ENCODE measurements at regions not wholly inside any gene's neighbourhood (a gene's known extent, or its start where the extent isn't known, plus 50 kb on each side); places are given as distances from the start of the nearest gene placed in this dataset.
A peak's percentile ranks its signal among the peaks of the same experiment; 100 is the strongest.

DNA sequence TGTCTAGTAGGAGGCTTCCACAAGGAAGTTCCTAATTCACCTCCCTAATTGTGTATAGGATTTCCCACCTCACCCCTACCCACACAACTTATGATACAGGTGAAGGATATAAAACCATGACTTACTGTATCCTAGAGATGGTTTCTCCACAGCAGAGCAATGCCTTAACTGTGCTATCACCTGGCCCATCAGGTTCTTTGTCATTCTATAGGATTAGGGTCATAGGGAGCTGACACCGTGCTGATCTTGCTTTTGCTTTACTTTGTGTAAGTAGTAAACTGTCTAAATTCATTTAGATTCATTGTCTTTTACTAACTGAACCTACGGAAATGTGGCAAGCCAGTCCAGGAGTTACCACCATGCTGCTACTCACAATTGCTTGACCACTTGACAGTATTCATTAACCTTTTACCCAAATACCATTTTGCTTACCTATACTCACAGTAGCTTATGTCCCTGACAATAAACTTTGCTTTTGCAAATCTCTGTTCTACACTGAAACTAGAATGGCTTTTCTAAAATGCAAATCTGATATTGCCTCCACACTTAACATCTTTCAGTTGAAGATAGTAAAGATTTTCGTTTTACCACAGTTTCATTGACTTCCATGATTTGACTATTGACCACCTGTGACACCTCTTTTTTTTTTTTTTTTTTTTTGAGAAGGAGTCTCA, 147.6 kb downstream of the IFI44 start:
- DNase-seq = no peak

DNA sequence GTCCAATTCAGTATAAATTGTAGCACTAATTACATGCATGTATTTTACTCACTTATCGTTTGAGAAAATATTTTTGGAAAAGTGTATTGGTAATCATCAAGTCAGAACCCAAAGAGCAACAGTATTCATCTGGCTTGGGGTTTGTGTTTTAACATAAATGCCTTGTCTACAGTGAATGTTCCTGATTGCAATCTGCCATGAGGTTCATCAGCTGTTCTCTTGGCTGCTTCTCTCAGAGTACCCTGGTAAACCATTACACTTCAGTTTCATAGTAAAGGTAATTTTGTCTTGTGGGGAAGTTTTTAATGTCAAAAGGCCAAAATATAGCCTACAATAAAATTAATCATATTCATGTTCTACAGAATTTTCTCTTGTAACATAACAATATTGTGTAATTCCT, 150.3 kb downstream of the IFI44 start:
- DNase-seq = no peak

DNA sequence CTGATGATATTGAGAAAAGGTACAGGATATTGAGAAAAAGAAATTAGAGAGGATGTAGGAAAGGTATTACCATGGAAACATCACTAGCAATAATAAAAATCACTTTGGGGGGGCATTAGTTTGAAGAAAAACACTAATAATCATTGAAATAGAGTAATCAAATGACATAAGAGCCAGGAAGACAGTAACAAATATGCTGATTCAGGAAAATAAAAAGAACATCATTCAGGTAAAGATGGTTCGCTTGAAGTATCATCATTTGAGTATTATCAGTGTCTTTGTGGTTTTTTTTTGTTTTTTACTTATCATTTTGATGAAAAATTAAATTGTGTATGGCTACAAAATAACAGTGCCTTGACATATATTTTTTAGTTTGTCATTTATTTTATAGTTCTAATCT, 164.5 kb downstream of the IFI44 start:
- DNase-seq = no peak

DNA sequence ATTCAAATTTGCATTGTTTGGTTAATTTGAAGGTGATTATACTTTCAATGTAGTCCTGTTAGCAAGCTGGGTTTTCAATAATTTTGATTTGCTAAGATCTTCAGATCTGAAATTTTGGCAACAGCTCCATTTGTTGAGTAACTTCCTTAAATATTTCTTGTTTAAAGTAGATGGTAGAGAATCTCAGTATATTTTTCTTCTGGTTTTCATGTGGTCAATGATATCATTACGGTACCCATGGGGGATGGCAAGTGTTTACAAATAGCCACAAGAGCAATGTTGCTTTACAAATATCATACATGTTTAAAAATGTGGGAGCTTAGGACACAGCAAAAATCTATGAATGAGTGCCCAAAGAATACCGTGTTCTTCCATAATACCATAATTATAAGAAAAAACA, 175.9 kb downstream of the IFI44 start:
- DNase-seq = no peak

DNA sequence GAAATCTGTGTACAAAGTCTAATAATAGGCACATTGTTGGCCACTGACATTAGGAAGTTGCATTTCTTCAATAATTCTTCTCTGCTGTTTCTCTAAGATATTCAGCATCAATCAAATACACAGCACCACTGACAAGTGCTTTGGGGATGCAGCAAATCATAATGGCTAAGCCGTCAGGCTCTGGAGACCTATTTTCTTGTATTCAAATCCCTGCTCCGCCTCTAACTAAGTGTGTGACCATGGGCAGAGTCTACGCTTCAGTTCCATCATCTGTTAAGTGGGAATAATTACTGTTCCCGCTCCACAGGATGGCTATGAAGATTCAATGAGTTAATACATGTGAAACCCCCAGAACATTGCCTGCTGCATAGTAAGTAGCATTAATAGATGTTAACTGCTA, 176.9 kb downstream of the ADGRL4 start:
- no peak for DNase-seq

DNA sequence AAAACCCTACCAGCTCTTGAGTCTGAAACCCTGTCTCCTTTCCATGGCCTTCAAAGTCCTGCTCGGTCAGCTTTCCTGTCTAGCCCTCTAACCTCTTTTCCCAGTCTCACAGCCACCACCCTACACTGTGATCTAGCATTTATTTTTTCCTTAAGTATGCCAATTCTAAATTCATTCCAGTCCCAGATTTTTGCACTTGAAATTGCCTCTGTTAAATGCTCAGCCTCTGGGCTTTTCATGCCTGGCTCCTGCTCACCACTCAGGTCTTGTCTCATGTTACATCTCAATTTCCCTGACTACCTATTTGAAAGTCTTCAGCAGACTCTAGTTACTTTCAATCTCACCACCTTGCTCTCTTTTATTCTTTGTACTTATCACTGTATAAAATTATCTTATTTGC, 176.2 kb downstream of the ADGRL4 start:
- DNase-seq = no peak

DNA sequence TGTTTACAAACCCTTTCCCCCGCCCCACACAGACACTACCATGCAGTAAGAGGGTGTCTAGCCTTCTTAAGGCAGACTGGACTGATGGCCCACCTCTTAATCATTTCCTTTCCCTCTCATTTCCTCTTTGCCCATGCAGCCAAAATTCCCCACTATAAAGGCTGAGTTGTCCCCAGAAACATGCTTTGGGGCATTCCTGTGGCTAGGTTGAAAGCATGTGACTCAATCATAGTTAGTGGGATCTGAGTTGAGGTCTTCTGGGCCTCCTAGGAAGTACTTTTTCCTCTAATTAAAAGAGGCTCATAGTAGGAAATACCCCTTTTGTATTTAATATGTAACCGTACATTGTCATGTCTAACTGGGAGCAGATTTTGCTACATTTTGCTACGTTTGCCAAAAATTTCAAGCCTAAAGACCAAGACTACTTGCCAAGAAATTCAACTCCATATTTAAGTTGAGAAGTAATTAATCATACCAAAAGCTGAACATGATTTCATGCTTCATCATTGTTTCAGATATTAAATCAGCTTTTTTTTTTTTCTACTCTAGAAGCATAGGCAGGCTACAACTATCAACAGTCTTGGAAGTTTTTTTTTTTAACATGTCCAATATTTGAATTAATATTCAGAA, 174.7 kb downstream of the ADGRL4 start:
- DNase-seq = no peak

DNA sequence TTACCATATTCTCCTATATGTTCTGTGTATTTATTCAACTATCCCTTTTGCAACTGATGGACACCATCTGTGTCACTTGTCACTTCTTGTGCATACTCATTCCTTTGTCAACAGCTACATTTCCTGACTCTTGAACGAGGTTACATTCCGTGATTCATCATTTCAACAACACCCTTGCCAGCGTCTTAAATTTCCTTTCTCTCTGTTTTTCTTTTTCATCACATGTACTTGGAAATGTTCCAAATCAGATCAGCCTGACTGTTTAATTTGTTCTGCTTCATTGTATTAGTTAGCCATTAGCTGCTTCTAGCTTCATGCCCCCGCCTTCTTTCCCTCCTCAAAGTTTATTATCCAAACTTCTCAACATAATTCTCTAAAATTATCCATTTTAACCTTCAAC, 173.0 kb downstream of the ADGRL4 start:
- no peak for DNase-seq

DNA sequence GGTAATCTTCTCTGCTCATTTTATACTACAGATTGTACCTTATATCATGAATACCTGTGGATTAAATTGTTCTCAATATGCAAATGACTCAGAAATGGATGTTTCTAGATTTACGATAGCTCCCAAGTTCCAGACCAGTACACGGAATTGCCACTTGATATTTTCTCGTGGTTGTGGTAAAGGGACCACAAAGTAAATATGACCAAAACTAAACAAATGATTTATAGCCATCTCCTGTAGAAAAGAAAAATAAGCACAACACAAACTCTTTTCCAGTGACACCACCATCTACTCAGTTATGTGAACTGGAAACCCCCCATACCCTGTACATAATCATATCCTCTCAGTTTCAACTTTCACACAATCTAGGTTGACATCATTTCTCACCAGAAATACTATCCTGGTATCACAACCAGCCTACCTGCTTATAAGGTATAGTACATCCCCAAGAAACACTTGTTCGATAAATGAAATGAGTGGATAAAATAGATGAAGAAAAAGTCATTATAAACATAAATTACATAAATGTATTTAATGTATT, 172.3 kb downstream of the ADGRL4 start:
- no peak for DNase-seq

DNA sequence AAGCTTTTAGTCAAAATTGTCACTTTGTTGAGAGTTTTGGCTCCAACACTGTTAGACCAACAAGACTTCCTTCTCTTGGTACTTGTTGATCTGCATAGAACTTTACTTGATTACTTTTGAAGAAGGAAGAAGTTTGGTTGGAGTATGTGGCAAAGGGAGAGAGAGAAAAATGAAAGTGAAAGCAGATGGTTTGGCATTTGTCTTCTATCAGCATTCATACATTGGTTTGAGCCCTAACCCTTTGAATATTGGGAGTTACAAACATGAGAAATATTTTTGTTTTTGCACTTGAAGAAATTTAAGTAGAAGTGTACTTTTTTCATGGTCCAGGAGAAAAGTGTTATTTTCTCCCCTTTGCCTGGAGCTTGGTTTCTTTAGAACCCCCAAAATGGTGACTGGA, 169.8 kb downstream of the ADGRL4 start:
- DNase-seq = no peak

DNA sequence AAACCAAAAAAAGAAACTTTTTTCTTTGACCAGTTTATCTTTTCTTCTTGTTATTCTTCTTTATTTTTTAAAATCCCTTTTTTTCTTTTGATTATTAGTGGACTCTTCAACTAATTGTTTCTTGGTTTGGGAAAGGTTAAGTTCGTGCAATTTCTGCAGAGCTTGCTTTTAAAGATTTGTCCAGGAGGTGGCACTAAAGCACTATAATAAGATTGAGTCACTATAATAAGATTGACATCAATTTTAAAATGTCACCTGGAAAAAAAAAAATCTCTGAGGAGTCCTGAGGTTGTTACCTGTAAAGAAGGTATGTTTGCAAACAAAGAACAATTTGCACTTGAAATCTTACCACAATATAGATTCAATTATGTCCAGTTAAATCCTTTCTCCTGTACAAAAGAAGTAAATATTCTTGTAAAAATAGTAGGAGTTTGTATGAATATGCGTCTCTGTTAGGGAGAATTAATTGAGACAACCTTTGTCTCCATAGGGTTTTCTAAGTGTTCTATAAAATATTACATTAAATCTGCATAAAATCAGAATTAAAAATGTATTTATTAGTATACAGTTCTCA, 166.7 kb downstream of the ADGRL4 start:
- peak; percentile 17 for DNase-seq

Data from NCI-H526 treated with DMSO at 0.1 percent for 48 hours (cell line).